NCI-H146 treated with DMSO at 0.1 percent for 48 hours (cell line): ENCODE measurements at regions not wholly inside any gene's neighbourhood (a gene's known extent, or its start where the extent isn't known, plus 50 kb on each side); places are given as distances from the start of the nearest gene placed in this dataset.

Experiments
- DNase-seq: peaks from one replicate; lab custom pipeline; 2025; ENCODE audit not compliant: unreplicated experiment; lab: John Stamatoyannopoulos, UW

DNA sequence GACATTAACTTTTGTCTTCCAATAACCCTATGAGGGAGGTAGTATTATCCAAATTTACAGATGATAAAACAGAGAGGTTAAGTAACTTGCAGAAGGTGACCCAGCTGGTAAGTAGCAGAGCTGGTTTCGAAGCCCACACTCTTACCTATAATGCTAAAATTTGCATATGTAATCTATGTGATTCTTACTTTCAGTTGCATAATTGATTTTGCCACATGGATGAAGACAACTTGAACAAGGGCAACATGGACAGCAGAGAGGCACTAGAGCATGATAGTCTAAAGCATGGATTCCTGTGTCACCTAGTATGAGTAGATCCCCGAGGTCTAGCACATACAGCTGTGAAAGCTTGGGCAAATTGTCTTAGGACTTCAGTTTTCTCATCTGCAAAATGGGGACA is 117.6 kb upstream of the DTNBP1 start:
- DNase-seq, result no peak

DNA sequence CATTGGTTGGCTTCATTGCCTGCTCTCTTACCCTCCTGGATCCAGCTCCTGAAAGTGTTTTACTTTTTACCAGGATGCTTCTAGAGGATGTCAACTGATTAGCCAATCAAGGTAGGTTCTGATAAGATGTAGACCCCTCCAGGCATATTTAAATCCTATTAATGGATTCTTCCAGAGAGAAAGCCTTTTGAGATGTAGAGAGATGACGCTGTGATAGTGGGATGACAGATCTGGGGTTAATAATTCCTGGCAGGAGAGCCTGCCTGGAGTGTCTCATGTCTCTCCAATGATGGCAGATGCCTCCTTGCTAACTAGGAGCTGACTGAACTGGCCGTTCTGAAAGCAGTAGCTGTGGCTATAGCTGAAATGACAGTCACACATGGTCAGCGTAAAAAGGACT is 116.9 kb upstream of the DTNBP1 start:
- DNase-seq, result no peak

DNA sequence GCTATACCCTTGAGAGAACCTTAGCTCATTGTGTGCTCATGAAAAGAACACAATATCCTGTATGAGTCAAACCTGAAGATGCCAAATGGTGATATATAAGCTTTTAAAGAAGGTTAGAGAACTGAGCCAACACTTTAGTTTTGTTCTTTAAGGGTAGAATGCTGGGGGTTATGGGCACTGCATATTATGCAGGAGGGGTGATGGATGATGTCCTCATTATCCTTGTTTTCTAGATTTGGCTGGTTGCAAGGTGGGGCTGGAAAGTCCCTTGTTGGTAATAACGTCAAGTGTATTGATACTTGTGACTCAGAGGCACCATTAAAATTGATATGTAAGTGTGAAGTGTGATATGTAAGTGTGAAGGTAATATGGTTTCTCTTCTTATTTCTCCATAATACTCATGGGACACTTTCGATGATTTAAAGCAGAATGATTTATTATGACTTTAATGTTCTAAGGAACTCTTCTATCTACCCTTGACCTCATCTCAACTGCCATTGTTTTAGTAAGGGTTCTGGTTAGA is 113.7 kb upstream of the DTNBP1 start:
- no peak for DNase-seq

DNA sequence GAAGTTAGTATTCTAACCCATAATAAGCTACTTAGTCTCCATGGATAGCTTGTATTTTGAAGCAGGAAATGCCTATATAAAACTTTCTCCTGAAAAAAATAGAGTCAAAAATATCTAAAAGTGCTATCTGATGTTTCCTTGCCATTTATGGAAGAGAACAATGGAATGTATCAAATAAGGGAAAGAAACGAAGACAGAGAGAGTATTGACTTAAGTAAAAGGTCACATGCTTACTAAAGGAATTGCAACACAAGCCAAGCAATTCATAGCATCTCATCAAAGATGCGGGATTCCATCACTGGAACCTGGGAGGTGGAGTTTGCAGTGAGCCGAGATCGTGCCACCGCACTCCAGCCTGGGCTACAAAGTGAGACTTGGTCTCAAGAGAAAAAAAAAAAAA is 112.9 kb upstream of the DTNBP1 start:
- DNase-seq, result no peak

DNA sequence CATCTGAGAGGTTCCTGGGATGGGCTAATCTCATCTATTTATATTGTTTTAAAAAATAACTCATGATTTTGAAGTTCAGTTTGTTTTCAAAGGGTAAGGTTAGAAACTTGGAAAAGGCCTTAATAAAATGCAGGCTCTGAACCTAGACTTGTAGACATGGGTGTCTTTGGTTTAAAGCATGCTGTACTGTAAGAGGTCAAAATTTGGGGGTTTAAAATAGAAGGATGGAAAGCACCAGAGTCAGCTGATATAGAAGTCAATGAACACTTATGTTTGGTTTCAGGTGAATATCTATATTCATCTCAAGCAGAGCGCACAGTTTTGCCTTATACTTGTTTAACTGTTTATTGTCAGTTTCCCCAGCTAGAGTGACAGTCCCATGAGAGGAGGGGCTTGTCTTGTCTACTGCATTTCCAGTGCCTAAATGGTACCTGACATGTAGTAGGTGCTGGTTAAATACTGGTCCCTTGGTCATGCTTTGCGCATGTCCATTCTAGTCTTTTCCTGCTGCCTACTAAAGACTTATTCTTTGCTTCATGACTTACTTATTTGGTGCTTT is 112.3 kb upstream of the DTNBP1 start:
- DNase-seq, result no peak

DNA sequence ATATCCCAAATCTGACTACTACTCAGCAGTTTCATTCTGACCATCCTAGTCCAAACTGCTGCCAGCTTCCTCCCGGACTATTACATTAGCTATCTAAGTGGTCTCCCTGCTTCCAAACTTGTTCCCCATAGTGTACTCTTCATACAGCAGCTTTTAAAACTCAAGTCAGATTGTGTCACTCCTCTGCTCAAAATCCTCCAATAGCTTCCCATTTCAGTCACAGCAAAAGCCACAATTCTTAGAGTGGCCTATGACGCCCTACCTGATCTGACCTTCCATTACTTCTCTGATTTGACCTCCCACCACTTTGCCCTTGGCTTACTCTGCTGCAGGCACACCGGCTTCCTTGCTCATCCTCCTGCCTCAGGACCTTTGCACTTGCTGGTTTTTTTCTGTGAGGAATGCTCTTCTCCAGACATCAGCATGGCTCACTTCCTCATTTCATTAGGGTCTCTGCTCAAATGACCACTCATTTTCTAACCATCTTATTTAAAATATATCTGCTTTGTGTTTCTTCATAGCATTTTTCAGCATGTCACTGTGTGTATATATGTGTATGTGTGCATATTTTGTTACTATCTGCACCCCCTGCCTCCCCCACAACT is 111.1 kb upstream of the DTNBP1 start:
- DNase-seq, result no peak

DNA sequence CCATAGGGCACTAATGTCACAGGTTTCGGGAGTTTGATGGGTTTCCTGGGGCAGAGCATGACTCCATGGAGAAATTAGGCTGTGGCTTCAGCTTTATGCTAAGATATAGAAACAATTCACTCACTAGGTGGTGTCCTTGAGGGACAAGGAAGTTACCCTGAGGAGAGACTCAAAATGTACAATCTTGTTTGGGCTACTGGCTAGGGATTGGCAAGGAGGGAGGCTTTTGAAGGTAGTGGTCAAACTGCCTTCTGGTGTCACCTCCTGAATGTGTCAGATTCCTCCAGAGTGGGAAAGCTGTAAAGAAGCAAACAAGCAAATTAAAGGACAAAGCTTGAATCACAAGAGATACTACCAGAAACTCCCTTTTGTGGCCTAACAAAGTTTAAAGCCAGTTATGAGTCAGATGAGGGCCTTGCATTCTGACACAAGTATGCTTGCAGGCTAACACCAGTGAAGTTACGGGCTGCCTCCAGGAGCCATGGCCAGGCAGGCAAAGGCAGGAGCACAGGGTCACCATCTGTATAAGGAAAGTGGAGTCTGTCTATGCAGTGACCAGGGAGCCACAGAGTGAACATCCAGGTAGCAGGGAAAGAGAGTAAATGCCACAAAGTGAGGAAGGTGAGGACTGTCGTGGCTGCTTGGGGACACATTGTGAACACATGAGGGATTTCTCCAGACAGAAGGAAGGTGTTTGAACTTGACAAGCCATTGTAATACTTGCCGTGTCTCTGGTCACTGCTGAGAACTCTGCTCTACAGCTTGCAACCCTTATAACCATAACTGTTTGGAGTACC is 107.7 kb upstream of the DTNBP1 start:
- no peak for DNase-seq

DNA sequence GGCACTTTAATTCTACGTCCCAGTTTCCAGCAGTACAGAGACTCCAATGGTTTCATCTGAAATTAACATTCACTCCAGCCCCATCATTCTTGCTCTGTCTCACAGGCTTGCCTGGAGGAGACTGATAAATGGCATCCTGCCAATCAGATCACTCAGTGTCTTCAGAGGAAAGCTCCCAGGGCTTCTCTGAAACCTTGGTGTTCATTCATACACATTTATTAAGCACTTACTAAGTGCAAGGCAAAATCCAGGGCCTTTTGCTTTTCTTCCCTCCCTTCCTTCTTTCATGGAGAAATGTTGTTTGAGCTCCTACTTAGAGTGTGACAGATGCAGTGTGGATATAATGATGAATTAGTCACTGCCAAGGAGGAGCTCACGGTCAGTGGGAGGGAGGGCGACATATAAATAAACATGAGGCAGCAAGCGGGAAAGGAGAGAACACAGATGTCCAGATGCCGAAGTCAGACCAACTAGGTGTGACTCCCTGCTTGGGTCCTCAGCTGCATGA is 106.7 kb upstream of the DTNBP1 start:
- no peak for DNase-seq

DNA sequence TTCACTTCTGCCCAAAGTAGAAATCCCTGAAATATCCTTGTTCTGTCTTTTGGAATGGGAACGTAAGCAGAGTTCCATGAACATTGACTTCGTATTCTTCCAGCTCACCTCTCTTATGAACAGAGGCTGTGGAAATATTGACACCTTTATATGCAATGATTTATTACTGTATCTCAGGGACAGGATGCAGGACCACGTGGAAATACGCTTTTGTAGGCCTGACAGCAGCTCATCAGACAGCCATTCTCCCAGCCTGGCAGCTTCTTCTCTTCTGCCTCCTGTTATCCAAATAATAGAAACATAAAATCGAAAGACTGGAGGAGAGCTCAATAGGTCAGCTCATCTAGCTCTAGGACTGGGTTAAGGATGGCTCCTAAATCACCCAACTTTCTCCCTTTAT is 106.2 kb upstream of the DTNBP1 start:
- no peak for DNase-seq

DNA sequence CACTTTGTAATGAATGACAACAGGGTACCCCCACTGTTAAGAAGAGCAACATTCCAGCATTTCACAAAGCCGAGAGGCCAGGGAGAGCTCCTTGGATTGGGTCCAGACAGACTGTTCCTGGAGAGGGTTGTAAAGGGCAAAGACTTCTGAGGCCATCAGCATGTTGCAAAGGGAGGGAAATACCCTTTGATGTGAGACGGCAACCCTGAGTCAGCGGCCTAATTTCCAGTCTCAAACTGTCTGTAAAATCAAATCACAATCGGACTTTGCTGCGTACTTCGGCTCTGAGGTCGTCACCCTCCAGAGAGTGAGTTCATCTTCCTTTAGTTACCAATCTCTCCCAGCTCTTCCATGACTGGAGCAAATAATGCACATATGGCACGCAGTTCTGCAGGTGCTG is 101.0 kb upstream of the DTNBP1 start:
- no peak for DNase-seq

DNA sequence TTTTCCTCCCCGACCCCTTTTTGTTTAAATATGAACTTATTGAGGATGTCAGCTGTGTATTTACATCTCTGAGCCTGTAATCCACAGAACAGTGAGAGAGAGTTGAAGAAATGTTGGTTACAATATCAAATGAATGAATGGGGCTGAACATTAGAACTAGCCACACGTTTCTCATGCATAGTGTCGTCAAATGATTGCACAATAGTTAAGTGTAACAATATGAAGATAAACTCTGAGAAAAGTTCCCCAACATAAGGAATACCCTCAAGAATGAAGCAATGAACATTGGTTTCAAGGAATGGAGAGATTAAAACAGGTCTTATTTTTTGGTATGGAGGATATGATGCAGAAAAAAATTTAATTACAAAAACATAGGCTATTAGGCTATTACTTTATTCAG is 100.5 kb upstream of the DTNBP1 start:
- DNase-seq, result no peak

DNA sequence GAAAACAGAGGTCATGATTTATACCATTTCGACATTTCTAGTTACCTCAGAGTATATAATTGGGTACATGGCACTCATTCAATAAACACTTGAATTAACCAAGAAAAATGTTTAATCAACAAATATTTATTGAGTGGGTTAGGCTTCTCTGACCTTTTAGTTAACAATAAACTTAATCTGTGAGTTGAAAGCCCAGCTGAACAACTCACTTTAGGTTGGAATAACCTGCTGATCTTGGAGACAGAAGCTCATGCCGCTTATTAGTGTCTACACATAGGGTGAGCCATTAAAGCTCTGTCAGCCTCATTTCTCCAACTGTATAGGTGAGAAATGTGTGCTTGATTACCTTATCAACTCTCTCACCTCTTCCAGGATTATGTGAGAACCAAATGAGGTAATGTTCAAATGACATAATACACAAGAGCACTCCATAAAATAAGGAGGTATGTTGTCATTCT is 98.2 kb upstream of the DTNBP1 start:
- no peak for DNase-seq

DNA sequence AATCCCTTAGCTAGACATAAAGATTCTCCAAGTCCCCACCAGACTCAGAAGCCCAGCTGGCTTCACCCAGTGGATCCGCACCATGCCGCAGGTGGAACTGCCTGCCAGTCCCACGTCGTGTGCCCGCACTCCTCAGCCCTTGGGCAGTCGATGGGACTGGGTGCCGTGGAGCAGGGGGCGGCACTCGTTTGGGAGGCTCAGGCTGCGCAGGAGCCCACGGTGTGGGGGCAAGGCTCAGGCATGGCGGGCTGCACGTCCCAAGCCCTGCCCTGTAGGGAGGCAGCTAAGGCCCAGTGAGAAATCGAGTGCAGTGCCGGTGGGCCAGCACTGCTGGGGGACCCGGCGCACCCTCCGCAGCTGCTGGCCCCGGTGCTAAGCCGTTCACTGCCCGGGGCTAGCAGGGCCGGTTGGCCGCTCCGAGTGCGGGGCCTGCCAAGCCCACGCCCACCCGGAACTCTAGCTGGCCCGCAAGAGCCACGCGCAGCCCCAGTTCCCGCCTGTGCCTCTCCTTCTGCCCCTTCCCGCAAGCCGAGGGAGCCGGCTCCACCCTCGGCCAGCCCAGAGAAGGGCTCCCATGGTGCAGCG is 95.9 kb upstream of the DTNBP1 start:
- DNase-seq, result no peak

DNA sequence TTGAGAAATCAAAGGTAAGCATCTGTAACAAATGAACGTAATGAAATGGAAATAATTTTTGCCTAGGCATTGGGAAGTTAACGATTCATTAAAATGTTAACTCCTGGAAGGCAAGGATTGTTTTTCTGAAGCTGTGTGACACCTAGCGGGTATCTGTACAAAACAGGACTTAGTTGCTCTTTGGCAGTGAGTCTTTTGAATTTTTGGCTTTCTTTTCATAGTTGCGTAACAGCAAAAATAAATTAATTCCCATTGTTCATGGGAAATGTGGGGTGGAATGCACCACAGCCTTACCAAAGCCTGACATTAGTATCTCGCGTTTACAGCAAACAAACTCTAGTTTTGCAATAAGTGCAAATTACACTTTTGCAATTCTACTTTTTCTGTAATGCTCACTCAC is 92.7 kb upstream of the DTNBP1 start:
- DNase-seq, result no peak

DNA sequence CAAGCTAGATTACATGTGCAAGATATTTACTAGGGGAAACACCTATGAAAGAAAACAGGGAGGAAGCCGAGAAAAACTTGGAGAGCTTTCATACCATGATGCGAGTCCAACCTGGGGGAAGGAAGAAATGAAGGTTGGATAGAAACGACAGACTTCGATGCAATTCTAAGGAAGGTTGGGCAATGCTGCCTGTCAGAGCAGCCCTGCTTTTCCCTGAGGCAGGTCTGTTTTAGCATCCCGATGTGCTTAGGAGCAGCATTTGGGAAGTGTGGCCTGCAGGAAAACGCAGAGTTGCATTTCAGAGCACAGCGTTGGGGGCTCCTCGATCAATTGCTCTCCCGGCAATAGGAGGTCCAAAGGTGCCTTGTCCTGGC is 91.9 kb upstream of the DTNBP1 start:
- DNase-seq, result no peak

DNA sequence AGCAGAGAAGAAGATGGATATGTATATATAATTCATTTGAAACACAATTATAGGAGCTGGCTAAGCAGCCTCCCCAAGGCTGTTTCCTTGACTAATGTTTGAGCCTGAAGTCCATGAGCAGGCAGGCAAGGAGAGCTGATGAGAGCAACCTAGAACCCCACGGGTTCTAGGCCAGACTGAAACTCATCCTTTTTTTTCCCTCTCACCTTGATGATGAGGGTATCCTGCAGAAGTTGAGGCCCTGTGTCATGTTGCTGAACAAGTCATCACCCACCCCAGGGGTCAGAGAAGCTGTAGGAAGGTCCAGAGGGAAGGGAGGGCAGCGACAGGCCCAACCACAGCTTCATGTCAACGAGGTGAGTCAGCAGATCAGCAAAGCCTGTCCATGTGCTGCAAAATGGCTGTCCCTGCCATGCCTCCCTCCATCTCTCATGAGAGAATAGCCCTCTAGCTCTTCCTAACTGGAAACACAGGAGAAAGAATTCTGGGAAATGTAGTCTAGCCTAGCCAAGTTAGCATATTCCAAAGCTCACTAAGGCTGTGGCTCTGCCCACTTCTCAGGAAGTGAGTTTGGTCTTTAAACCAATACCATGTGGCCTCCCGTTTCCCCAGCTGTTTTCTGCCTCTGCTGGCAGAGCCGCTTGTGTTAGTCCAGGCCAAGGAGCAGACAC is 91.3 kb upstream of the DTNBP1 start:
- no peak for DNase-seq

DNA sequence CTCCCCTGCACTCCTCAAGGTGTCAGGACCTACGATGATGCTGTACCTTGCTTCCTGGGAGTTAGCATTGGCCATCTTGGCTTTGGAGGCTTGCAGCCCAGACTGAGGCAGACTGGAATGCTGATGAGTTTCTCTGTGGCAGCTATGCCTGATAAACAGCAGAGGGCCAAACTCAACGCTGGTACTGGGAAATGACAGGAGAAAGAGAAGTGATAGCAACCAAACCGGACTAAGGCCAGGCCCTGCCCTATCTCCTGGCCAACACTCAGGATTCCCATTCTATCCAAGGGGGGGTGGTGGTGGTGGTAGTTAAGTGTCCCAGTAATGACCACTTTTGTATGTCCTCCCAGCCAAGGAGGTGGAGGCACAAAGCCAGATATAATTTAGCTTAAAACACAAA is 90.0 kb upstream of the DTNBP1 start:
- DNase-seq, result no peak

DNA sequence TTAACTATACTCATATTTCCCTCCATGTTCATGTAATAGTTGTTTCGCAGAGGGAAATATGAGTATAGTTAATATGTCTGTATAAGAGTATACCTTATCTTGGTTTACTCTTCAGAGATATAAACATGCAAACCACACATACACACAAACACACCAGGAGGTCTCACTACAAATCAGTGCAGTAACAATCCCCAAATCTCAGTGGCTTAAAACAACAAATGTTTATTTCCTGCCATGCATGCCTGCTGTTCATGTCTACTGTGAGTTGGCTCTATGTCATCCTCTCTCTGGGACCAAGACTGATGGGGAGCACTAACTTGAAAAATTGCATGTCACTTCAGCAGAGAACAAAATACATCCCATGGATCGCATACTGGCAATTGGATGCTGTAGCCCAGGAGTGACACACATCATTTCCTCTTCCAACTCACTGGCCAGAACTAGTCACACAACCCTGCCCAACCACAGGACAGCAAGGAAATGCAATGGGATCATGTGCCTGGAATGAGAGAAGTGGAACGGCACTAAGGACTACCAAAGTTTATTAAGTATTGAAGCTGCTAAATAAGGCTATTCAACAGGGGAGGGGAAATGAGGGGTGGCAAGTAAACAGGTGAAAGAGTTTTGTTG is 89.0 kb upstream of the DTNBP1 start:
- DNase-seq, result no peak

DNA sequence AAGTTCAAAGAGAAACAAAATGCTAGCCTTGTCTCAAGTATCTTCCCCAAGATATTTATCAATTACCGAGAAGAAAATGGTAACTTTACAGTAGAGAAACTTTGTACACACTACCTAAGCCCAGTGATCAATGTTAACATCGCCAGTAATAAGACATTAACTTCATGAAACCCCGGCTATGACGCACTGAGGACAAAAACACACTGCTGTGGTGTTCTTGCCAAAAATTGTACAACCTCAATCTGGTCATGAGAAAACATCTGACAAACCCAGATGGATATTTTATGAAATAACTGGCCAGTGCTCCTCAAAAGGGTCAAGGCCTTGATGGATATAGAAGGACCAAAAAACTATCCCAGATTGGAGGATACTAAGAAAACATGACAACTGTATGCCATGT is 85.5 kb upstream of the DTNBP1 start:
- DNase-seq, result no peak

DNA sequence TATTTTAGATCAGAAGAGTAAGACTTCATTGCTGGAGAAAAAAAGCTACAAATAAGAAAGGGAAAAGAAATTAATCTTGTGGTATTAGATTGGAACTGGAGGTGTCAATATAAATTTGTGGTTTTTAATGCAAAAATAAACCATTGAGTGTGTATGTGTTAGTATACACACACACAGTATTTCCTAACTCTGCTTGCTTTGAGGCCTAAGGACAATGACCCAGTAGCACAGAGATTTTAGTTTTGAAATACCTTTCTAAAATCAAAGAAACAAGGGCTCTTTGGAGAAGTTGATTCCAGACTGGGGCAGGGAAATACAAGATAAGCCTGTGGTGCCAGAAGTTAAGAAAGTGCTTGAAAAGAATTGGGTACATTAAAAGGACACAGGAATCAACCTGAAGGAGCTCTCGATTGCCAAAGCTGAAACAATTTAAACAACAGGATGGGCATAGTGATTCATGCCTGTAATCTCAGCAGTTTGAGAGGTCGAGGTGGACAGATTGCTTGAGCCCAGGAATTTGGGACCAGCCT is 84.6 kb upstream of the DTNBP1 start:
- DNase-seq, result no peak

DNA sequence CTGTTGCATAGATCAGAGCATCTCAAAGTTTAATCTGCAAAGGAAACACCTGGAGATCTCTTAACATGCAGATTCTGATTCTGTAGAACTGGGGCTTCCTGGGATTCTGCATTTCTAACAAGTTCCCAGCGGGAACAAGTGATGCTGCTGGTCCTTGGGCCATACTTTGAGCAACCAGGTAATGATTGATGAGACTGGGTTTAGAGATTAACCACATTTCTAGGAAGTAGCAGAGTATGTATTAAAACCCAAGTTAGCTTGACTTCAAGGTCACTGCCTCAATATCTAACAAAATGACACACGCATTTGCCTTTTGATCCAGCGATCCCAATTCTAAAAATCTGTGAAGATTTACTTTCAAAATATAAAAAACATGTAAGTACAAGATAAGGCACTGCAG is 83.0 kb upstream of the DTNBP1 start:
- DNase-seq, result no peak
